Choroid plexus epithelial cell (primary cell): ENCODE measurements at regions not wholly inside any gene's neighbourhood (a gene's known extent, or its start where the extent isn't known, plus 50 kb on each side); places are given as distances from the start of the nearest gene placed in this dataset.

Source experiments
- DNase-seq: peaks from one replicate; pipeline ENCODE4 v3.0.0-alpha.2; 2010; ENCODE audit warnings: low read depth
- H3K4me3 ChIP-seq: 2 replicates; pipeline ENCODE4 v1.5.1; 2011; ENCODE audit warnings: low read depth, mild to moderate bottlenecking, control low read depth, low read length, moderate library complexity
- TF ChIP-seq, protein P1 (sequence below): conservative IDR thresholded peaks from 2 replicates; pipeline ENCODE4 v1.5.1; 2011; ENCODE audit warnings: low read depth, mild to moderate bottlenecking, control low read depth, inconsistent platforms, low read length, moderate library complexity

DNA sequence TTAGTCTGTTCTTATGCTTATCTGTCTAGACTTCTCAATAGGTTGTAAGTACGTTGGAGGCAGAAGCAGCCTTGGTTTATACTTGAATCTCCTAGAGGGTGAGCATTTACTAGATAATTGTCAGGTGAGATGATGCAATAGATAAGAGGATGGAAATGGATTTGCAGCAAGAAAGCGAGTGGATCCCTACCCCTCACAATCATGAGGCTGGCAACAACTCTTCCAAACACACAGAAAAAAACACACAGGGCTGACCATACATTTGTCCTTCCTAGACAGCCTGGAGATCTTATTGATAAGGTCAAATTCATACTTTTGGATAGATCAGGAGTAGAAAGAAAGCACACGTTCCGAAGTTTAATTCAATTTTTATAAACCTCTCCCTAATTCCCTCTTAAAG lies 481.4 kb upstream of the CAMK1G start:
- no peak overlapping the region for H3K4me3 ChIP-seq
- TF ChIP-seq, protein P1, sequence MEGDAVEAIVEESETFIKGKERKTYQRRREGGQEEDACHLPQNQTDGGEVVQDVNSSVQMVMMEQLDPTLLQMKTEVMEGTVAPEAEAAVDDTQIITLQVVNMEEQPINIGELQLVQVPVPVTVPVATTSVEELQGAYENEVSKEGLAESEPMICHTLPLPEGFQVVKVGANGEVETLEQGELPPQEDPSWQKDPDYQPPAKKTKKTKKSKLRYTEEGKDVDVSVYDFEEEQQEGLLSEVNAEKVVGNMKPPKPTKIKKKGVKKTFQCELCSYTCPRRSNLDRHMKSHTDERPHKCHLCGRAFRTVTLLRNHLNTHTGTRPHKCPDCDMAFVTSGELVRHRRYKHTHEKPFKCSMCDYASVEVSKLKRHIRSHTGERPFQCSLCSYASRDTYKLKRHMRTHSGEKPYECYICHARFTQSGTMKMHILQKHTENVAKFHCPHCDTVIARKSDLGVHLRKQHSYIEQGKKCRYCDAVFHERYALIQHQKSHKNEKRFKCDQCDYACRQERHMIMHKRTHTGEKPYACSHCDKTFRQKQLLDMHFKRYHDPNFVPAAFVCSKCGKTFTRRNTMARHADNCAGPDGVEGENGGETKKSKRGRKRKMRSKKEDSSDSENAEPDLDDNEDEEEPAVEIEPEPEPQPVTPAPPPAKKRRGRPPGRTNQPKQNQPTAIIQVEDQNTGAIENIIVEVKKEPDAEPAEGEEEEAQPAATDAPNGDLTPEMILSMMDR = no peak
- no peak for DNase-seq

DNA sequence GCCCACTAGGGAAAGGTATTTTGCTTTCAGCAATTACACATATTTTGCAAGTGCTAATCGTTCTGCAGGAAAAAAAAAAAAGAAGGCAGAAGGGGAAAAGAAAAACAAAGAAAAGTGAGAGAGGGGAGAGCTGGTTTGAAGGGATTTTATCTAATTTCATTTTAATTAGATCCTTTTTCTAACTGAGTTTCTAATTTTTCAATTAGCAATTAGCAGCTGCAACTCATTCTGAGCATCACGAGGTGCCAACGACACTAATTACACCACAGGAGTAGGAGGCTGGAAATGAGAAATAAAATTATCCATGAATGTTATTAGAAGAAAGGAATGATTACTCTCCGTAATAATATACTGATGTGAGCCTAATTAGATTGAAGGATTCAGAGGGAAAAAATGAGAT lies 481.0 kb upstream of the CAMK1G start:
- TF ChIP-seq, protein P1 = no peak
- no peak overlapping the region for H3K4me3 ChIP-seq

DNA sequence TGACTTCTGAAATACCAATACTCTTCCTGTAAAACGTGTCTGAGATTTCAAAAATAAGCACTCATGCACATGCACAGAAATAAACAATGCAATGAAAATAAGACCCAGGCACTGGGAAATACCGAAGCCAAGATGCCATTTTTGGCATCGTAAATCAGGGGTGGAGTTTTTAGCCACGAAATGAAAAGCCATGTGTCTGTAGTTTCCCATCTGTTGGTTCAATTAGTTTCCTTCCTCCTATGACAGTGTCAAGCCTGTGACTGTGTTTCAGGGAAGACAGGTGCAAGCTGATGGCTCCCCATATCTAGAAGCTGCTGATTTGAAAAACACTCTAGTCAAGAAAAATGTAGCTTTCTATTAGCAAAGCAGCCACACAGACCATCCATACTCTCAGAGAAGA lies 480.4 kb upstream of the CAMK1G start:
- TF ChIP-seq, protein P1 = no peak
- no peak overlapping the region for H3K4me3 ChIP-seq
- DNase-seq = no peak

More for the DNA sequence above, 481.0 kb upstream of the CAMK1G start:
- DNase-seq = no peak

DNA sequence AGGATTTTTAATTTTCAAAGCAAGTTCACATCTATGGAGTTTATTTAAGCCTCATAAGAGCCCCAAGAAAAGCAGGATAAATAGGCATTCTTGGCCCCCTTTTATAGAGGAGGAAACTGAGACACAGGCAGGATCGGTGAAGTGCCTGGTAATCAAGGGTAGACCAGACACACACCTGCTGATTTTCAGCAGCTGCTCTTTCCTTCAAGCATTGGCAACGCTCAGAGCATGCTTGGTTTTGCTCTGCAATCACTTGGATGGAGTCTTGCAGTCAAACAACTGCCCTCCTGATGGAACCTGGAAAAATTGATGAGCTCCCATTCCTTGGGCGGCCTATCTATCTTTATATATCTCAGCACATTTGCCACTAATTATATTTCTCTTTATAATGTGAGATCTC lies 478.9 kb upstream of the CAMK1G start:
- no peak for DNase-seq
- H3K4me3 ChIP-seq = no peak overlapping the region
- TF ChIP-seq, protein P1 = no peak

DNA sequence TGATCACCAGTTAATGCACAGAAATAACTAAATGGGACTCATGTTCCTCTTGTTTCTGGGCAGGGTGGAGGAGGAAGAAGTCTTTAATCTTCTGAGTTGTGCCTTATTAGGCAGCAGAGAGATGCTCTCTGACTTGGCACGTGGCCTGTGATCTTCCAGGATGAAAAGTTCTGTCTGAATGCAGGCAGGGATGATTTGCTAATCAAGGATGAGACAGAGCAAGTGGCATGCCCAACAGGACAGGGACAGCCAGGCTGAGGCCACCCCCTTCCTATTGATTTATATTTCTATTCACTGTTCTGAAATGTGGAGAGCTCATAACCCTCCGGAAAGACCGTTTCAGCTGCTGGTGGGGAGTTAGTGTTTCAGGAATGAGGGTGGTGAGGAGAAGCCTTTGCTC lies 477.8 kb upstream of the CAMK1G start:
- H3K4me3 ChIP-seq = no peak overlapping the region
- TF ChIP-seq, protein P1 = no peak
- no peak for DNase-seq

DNA sequence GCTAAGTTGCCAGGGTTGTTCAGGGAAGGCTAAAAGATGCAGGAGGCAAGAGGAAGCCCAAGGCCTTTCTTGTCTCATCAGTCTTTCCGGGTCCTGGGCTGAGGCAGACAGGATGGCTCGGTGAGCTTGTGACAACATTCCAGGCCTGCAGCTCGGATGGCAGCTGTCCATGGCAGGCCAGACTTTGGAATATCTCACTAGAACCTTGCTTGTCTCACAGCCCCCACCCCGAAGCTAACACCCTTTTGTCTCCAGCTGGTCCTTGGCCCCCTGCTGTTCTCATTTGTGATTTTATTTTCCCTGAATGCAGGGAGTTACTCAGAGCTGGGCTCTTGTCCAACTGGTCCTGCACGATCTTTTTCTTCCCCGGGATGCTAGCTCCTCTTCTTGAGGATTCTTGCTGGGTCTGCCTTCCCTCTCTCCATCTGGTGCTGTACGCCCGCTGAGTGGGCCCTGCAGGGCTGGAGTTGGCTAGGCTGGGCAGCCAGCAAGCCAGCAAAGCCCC lies 477.2 kb upstream of the CAMK1G start:
- H3K4me3 ChIP-seq = no peak overlapping the region
- TF ChIP-seq, protein P1 = no peak
- DNase-seq = peak; percentile 19

DNA sequence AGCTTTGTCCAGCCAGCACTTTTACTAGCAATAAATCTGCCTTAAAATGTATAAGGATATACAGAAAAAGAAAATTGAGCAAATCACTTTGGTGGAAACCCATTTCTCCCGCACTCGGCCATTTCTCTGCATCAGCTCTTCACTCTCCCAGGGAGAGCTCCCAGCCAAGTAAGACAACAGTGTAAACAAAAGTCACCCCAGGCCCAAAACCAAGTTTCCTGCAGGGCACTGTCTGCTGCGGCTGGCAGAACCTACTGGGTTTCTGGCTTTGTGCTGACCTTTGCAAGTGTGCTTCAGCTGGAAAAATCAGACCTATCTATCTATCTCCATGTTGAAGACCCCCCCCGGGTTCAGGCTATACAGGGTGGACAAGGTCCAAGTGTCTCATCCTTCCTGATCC lies 476.7 kb upstream of the CAMK1G start:
- no peak for DNase-seq
- TF ChIP-seq, protein P1 = no peak
- no peak overlapping the region for H3K4me3 ChIP-seq
